Esophagus squamous epithelium (tissue), 4 donors: ENCODE measurements at regions not wholly inside any gene's neighbourhood (a gene's known extent, or its start where the extent isn't known, plus 50 kb on each side); places are given as distances from the start of the nearest gene placed in this dataset.

Source experiments
- CTCF ChIP-seq, 6 experiments: fragments of 450-650 bp in 4 of 6; fragments of 200-600 bp in 2 of 6; sonication (generic) in 2 of 6; IDR thresholded peaks; one replicate each; pipeline ENCODE4 v1.5.1; 2016 to 2019; ENCODE audit warnings: antibody characterized with exemption in 6 of 6, mild to moderate bottlenecking in 4 of 6, moderate library complexity in 4 of 6
- POLR2A ChIP-seq, 4 donors: fragments of 450-650 bp; IDR thresholded peaks; one replicate each; pipeline ENCODE4 v1.6.1; 2017; ENCODE audit warnings: antibody characterized with exemption in 4 of 4, mild to moderate bottlenecking in 4 of 4, moderate library complexity in 3 of 4

GRCh38 chr4:26204249-26204825 is 116.5 kb upstream of the RBPJ start:
- no peak for TF ChIP-seq POLR2A (IDR thresholded peaks at IDR 0.05)
- no peak for TF ChIP-seq CTCF (IDR thresholded peaks at IDR 0.05)
